Kidney capillary endothelial cell (primary cell): ENCODE measurements at regions not wholly inside any gene's neighbourhood (a gene's known extent, or its start where the extent isn't known, plus 50 kb on each side); places are given as distances from the start of the nearest gene placed in this dataset.

Experiments
- DNase-seq: peaks from one replicate; pipeline ENCODE4 v3.0.0-alpha.2; 2018; ENCODE audit warnings: low spot score

DNA sequence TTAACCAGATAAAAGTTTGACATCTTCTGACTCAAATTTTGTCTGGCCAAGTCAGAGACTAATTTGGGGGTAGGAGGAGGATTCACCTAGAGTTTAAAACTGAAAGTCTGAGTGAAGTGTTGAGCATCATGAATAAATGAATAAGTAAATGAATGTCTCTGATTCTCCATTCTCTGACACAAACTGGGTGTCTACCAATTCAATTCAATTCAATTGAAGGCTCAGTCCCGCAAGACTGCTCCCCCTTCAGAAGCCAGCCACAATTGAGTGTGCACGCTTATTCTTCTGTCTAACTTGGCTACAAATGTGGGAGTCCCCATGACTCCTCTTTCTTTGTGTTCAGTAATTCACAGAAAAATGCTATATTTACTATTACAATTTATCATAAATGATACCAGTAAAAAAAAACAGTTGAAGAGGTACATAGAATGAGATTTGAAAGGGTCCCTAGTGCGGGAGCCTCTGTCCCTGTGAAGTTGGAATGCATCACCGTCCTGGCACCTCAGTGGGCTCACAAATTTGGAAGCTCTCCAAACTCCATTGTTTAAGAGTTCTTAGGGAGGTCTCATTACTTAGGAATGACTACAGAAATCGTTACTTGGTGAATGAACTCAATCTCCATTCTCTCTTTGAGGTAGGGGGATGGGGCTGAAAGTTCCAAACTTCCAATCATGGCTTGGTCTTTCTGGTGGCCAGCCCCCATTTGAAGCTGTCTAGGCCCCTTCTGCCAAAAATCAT, 243.7 kb upstream of the PHYHIPL start:
- no peak for DNase-seq

DNA sequence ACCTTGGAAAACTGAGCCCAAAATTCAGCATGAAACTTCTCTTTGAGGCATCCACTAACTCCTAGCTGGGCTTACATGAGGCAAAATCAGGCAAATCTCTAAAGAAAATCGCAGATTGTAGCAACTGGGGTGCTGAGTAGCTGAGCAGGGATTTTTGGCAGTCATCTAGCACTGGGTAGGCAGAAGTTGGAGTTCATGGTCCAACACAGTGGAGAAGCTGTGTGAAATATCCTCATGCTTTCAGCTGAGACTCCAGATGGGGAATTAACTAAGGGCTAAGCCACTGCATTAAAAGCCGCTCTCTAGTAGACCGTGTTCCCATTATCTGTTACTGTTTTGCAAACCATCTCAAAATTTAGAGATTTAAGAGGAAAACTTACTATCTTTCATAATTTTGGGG, 240.1 kb upstream of the PHYHIPL start:
- no peak for DNase-seq

GRCh38 chr10:58937423-58937822, 239.0 kb upstream of the PHYHIPL start:
- DNase-seq: no peak

GRCh38 chr10:58942724-58943123, 233.7 kb upstream of the PHYHIPL start:
- DNase-seq: no peak

DNA sequence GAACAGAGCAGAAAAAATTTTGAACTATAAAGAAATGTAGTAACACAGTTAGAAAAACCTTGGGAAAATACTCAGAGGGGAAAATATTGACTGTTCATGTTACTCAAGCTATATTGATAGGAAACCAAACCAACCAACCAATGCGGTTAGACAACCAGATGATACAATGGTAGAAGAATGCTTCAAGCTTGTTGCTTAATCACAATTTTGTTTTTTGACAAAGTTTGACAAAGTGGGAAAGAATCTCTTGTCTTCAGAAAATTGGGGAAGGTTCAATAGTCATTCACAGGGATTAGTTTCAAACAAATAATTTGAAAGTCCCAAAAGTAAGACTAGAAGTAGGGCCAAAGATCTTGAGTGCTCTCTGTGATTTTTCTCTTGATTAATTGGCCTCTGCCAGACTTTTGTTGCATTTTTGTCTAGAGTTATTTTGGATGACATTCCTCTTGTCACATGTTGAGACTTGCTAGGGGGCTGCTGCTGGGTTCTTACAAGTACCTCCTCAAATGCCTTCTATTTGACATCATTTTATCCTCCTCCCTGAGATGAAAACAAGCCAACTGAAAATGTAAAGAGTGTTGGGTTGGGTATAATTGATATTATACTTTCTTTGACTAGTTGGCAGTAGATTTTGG, 233.1 kb upstream of the PHYHIPL start:
- no peak for DNase-seq

DNA sequence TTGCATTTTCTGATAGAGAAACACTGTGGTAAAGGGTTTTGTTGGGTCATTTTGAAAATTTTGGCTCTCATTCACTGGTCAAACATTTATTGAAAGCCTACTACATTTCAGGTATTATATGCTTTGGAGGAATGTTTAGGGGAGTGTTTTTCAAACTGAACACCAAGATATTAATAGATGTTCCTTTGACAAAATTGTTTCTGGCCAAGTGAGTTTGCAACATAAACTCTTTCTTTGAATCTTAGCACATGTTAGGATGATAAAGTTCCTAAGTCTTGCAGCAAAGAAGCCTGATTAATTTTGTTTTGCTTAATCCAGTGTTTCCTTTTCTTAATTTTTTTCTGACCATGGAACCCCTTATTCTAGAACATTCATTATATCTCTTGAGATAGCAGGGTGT, 232.5 kb upstream of the PHYHIPL start:
- DNase-seq: no peak

GRCh38 chr10:58948303-58948702, 228.1 kb upstream of the PHYHIPL start:
- DNase-seq: no peak

DNA sequence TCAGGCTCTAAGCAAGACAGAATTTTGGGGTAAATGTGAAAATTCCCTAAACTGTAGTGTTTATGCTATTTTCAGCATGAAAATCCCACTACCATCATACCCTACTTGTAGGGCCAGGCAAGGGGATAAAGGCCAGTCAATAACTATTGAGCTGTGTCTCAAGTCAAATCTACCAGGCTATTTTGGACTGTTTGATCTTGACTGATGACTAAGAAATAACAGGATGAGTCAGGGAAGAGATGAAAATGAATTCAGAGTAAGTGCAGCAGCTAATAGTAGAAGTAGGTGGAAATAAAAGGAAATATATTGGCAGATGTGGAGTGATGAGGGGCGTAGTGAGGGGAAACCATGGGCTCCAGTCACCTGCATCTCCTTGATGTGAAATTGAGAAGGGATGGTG, 225.8 kb upstream of the PHYHIPL start:
- no peak for DNase-seq

- DNase-seq: no peak
Measured at GRCh38 chr10:58951087-58951486, 225.4 kb upstream of the PHYHIPL start.

GRCh38 chr10:58951746-58952145, 224.7 kb upstream of the PHYHIPL start:
- DNase-seq: no peak

GRCh38 chr10:58952162-58952601, 224.3 kb upstream of the PHYHIPL start:
- no peak for DNase-seq

DNA sequence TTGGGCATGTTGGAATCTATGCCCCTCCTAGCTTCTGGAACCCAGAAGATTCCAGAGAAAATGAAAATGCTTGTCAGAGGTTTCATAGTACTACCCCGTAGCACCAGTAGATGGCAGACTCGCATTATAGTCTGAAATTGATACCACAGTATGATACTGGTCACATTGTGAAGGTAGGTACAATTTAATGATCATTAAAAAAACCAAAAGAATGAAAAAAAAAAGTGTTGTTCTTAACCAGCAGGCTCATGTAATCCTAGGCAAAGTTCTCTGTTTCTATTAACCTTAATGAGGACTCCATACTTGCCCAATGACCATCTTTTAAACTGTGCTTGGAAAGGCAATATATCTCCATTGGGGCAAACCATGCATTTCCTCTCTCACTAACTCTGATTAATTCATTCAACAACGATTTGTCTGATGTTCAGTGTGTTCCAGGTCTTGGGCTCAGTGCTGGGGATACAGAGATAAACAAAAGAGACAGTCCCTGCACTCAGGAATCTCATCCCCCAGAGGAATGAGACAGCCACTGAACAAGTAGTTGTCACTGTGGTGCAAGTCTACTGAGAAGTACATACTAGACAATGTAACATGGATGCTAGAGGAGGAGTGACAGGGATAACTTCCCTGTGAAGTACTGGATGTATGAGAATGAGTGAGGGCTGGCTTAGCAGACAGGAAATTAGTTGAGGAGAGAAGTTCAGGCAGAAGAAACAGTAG, 223.5 kb upstream of the PHYHIPL start:
- DNase-seq: peak; percentile 30

GRCh38 chr10:58954178-58954577, 222.3 kb upstream of the PHYHIPL start:
- DNase-seq: no peak

- DNase-seq: no peak
Measured at GRCh38 chr10:58955615-58956014, 220.8 kb upstream of the PHYHIPL start.

GRCh38 chr10:58956926-58957325, 219.5 kb upstream of the PHYHIPL start:
- no peak for DNase-seq

GRCh38 chr10:58957517-58957916, 218.9 kb upstream of the PHYHIPL start:
- DNase-seq: no peak

DNA sequence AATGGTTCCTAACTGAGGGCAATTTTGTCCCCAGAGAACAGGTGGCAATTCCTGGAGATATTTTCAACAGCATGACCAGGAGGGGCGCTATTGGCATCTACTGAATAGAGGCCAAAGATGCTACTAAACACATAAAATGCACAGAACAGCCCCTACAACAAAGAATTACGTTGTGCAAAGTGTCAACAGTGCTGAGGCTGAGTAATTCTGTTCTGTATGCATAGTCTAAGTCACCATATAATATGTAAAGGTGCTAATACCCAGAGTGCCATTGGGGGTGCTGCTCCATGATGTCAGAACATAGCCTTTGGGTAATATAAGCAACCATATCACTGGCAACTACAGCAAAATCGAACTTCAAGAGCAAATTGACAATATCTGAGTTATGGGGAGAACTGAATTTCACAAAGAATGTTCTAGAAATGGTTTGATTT, 213.3 kb upstream of the PHYHIPL start:
- DNase-seq: no peak

DNA sequence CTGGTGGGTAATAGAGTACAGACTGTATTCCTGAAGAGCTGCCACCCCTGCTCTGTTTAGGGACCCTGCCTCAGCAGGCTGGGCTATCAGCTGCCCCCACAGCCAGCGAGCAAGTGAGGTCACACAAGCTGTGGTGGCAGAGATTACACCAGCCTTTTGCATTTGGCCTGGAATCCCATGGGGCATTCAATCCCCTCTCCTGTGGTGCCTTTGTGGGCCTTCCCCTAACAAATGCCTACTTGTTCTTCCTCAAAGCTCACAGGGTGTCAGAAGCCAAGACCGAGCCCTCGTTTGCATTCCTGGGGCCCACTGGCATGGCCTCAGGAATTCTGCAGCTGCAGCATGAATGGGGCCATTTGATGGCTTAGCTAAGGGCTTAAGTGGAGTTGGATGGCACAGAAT, 212.7 kb upstream of the PHYHIPL start:
- no peak for DNase-seq

GRCh38 chr10:58965855-58966254, 210.6 kb upstream of the PHYHIPL start:
- DNase-seq: no peak

GRCh38 chr10:58967551-58968388, 208.7 kb upstream of the PHYHIPL start:
- DNase-seq: no peak

GRCh38 chr10:58968389-58968755, 208.1 kb upstream of the PHYHIPL start:
- no peak for DNase-seq

- no peak for DNase-seq
Measured at GRCh38 chr10:58969576-58969975, 206.9 kb upstream of the PHYHIPL start.
